SK-MEL-5 (cell line): ENCODE measurements at regions not wholly inside any gene's neighbourhood (a gene's known extent, or its start where the extent isn't known, plus 50 kb on each side); places are given as distances from the start of the nearest gene placed in this dataset.

Experiments used
- DNase-seq: peaks from one replicate; pipeline ENCODE4 v3.0.0-alpha.2; 2016; ENCODE audit warnings: low read depth, low spot score
- in situ Hi-C: cut with HindIII; loops from 2 replicates; pipeline ENCODE4 v1.10.0; 2016; ENCODE audit warnings: low sequenced_read_pairs, high pct_unique_total_duplicates, low pct_unique_long_range_greater_than_20kb

DNA sequence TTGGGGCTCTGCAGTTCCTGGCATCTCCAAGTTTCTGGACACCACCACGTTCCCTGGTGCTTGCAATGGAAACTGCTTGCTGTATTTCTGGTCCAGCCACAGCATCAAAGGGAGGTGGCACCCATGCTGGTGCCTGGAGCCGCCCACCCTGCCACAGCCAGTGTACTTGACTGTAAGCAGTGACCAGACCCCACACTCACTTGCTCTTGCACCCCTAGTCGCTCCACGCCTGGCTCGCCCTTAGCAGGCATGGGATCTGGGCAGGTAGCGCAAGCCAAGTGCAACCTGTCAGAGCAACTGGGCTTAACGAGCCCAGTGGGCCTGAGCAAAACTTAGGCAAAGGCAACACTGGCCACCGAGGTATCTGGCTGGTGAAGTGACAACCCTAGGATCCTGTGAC is 648.2 kb upstream of the PCDH9 start:
- in situ Hi-C loops: no loop called here
- no peak for DNase-seq

DNA sequence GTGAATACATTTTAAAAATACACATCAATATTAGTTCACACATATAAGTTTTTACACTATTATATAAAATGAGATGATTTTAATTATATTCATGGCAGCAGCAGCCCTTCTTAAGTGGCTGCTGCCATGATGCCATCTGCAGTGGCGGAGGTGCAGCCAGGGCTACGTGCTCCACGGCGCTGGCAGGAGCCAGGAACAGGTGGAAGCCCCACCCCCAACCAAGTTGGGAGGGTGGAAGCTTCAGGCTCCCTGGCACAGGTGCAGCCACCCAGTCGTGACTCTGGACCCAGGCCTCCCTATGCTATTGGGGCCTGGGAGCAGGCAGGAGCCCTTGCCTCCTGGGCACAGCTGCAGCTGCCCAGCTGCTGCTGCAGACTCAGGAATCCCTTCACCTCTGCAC is 646.9 kb upstream of the PCDH9 start:
- DNase-seq: no peak
- in situ Hi-C loops: no loop called here

DNA sequence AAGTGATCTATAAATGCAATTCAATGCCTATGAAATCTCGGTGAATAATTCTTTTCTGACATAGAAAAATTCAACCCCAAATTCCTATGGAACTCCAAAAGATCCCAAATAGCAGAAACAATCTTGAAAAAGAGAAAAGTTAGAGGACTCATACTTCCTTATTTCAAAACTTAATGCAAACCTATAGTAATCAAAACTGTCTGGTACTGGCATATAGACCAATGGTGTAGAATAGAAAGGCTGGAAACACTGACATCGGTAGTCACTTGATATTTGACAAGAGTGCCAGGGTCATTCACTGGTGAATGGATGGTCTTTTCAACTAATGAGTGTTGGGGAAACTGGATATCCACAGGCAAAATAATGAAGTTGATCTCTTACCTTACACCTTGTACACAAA is 637.1 kb upstream of the PCDH9 start:
- no peak for DNase-seq
- in situ Hi-C loops: no loop called here

DNA sequence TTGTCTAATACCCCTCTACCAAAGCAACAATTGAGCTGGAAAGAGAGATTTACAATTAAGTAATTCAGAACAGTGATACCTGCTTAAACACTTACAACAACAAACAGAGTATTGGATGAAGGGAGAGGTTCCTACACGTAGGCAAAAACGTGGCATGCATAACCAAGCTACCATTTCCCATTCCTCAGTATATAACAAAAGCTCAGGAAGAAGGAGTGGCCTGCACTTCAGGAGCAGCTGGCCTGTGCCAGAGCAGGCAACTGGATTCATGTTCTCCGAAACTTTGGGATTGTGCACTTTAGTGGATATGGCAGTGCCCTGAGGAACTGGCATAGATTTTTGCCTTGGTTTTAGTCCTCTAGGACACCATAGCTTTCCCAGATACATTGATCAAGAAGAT is 630.2 kb upstream of the PCDH9 start:
- in situ Hi-C loops: no loop called here

DNA sequence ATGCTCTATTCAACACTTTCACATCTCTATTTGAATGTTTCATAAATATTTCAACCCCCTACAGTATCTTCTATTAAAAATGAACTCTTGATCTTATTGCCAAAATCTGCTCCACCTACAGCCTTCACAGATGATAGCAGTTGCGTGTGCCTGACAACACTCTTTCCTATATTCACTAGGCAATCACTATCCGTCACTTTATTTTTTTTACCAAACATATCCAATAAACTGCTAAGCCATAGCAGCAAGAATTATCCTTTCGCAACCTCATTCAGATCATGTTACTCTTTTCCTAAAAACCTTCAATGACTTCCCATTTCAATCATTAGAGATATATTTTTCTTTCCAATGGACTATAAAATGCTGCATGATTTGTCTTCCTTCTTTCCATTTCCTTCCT is 629.8 kb upstream of the PCDH9 start:
- in situ Hi-C loops: no loop called here
- DNase-seq: no peak

More for the DNA sequence above, 630.2 kb upstream of the PCDH9 start:
- DNase-seq: no peak

DNA sequence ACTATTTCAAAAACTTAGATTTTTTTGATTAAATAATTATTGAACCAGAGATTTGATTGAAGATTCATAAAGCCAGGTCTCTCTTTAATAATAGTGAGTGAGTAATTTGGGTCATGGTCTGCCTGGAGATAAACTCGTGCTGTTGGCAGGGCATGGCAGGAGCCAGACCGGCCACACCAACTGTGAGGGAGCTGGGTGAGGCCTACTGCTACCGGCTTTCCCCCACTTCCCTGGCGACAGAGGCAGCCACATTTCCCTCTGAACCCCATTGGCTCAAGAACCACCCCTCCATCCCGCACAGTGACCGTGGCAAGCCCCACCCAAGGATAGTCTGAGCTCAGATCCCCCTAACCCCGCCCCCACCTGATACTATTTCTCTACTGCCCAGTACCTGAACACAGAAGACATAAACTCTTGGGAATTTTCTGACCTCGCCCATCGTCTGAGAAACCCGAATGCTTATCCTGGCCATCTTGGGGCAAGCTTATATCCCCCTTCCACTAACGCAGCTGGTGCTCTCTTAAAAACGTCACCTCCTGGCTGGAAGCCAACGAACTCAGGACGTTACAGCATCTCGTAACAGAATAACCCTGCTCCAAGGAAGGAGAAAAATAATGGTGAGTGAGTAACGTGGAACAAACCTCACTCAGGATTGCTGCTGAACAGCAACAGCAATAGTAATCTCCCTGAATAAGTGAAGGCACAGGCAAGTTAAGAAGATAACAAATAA is 627.6 kb upstream of the PCDH9 start:
- in situ Hi-C loops: no loop called here
- no peak for DNase-seq

DNA sequence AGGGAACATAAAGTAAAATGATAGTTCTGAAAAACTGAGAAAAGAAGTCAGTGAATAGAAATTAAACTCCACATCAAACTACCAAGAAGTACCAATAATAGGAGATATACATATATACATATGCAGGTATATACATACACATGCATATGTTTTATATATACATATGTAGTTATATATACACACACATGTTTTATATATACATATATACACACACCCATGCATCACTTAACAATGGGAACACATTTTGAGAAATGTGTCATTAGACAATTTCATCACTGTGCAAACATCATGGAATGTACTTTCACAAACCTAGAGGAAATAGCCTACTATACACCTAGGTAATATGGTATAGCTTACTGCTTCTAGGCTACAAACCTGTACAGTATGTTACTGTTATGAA is 626.8 kb upstream of the PCDH9 start:
- in situ Hi-C loops: no loop called here
- DNase-seq: no peak

DNA sequence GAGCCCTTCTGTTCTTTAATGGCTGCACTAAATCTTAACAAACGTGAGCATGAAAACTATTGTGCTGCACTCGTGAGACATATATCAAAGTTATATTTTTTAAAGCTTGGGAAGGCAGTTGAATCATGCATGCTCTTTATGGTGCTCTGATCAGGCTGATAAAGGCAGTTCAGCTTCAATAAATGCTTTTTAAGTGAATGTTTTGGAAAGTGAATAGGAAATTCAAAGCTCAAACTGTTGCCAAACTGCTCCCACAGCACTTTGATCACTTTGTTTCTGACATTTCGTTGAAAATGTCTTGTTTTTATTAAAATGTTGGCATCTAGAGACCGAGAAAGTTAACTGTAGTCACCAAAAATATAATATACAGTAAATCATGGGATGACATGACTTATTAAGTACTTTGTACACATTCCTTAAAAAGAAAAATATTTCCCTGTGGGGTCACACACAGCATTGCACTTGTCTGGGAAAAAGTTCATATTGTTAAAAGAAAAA is 625.7 kb upstream of the PCDH9 start:
- DNase-seq: no peak
- in situ Hi-C loops: no loop called here

DNA sequence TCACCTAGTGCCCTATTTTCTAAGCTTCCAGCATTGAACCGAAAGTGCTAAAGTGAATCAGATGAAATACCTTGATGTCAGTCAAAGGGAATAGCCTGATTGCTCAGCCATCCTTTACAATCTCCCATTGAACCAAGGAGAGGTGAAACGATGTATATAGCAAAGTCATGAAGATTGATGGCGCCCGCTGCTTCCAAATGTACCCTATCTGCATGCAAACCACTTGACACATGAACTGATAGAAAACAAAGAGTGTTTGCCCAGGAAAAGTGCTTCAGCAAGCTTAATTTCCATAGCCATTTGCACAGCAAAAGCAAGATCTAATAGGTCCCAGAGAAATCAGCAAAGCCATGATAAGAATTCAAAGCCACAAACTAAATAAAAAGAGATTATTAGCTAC is 624.9 kb upstream of the PCDH9 start:
- in situ Hi-C loops: no loop called here

DNA sequence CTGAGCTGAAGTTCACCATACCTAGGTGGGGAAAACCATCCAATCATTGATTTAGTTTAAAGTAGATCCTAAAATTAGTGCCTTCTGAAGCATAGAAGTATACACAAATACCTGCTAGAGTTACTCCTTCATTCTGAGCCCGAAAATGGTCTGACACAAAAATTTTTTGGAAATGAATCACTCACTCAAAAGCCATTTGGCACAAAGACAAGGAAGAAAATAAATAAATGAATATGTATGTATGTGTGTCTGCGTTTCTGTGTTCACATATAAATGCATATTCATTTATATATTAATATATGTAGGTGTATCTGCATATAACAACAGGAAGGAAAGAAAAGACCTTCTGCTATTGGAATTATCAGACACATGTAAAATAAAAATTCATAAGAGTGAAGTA is 614.4 kb upstream of the PCDH9 start:
- in situ Hi-C loops: no loop called here
- DNase-seq: no peak

More for the DNA sequence above, 624.9 kb upstream of the PCDH9 start:
- no peak for DNase-seq

DNA sequence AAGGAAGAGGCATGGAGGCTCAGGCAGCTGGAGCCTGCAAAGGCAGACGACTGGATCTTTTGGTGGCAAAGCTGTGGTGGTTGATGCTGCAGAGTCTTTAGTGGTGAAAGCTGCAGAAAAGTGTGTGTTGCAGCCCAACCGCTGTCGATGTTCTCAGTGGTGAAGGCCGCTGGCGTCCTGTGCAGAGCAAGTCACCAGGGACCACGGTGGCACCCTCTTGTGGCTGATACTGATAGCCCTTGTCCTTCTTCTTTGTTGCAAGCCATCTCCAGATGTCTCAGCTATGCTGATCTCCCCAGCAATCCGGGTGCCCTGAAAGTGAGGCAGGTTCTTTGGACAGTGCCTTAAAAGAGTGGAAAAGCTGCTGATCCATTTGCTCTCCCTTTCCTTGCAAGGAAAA is 610.9 kb upstream of the PCDH9 start:
- in situ Hi-C loops: no loop called here
- DNase-seq: peak; percentile 33

DNA sequence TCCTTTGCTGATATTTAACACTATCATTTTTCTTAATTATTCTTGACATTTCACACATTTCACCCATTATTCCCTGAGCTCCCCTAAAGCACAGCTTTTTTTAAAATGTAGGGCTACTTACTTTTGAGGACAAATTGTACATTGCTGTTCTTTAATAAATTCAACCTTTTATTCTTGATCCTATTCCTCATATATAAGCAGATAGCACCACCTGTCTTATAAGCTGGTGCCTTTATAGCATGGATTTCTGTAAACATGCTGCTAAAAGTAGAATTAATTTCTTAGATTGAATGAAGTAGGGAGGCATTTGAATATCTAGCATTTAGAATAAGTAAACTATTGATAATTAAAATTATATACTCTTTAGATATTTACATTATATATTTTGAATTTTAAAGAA is 603.4 kb upstream of the PCDH9 start:
- no peak for DNase-seq
- in situ Hi-C loops: no loop called here

DNA sequence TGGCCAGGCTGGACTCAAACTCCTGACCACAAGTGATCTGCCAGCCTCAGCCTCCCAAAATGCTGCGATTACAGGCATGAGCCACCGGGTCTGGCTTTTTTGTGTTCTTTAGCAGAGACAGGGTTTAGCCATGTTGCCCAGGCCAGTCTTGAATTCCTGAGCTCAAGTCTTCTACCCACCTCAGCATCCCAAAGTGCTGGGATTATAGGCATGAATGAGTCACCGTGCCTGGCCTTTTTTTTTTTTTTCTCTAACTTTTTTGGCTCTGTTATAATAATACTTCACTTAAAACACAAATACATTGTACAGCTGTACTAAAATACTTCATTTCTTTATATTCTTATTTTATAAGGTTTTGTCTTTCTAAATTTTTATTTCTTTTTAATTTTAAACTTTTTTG is 599.5 kb upstream of the PCDH9 start:
- no peak for DNase-seq
- in situ Hi-C loops: no loop called here

DNA sequence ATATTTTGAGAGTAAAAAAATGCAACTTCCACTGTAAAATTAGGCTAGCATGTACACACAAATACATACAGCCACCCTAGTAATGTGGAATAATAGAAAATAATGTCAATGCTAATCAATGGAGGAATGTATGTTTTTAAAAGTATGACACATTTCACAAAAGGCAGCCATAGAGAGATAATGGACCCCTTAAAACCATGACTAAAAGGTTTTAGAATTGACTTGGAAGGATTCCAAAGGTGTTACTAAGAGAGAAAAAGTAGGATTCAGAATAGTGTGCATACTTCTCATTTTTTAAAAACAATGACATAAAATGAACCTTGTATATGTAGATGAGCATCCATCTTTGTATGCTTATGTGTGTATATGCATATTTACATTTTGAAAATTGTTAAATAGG is 597.9 kb upstream of the PCDH9 start:
- in situ Hi-C loops: no loop called here
- no peak for DNase-seq

DNA sequence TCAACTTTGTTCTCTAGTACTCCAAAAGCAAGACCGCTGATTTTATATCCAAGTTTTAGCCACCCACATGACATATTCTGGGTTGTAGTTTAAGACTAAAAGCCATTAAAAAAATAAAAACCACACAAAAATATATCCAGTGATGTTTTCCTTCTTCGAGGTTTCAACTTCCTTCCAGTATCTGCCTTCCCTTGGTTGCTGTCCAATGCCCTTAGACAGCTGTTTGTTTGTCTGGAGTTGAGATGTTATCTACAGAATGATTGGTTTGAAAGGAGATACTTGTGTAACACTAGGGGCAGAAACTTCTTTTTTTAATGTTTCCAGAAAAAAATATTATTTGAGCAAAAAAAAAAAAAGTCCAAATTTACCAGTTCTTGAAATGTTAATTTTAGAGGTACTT is 591.5 kb upstream of the PCDH9 start:
- in situ Hi-C loops: no loop called here
- DNase-seq: no peak

DNA sequence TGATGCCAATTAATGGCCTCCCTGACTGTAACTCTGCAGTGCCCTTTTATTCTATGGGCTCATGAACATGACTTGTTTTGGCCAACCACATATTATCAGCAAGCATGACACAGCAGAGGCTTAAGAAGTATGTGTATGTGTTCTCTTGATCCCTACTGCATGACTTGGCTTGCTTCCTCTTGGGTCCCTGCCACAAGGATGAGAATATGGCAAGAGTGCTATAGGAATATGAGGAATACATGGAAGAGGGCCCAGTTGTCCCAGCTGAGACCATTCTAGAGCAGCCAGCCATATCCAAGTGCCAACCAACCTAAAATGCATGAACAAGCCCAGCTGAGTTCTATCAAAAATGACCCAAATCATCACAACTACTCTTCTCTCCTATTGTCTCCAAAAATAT is 576.7 kb upstream of the PCDH9 start:
- in situ Hi-C loops: no loop called here
- no peak for DNase-seq

DNA sequence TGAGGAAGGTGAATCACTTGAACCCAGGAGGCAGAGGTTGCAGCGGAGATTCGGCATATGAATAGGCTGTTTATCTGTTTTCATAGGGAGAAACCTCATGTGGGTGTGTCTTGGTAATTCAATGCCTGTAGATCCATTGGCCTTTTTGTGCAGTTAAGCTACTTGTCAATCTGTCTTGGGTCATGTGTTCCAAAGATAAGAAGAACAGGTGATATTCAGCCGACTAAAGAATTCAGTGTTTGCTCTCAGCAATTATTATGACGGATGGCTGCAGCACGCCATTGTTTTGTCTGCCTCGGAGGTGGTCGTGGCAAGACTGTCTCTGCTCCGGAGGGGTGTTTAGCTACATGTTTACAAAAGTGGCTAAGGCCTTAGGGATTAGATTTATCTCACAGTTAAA is 573.0 kb upstream of the PCDH9 start:
- no peak for DNase-seq
- in situ Hi-C loops: no loop called here

DNA sequence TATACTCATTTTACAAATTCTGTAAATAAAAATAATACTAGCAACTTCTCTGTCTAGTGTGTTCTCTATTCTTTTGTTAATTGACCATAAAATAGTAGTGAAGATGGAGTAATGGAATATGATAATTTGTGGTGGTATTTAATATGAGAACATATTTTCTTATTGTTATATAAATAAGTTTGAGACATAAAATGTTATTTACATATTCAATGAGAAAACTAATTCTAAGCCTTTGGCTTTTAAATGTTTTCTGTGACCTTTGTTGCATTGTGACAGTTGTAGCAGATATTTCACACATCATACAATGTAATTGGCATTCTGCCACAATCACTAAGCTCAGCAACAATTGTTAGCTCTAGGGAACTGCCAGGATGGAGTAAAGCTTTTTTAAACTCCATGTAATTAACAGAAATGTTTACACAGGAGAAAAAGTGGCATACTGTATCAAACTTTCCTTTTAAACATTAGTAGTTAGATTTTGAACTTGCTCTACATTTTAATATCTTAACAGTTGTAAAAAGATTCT is 562.1 kb upstream of the PCDH9 start:
- DNase-seq: no peak
- in situ Hi-C loops: no loop called here

DNA sequence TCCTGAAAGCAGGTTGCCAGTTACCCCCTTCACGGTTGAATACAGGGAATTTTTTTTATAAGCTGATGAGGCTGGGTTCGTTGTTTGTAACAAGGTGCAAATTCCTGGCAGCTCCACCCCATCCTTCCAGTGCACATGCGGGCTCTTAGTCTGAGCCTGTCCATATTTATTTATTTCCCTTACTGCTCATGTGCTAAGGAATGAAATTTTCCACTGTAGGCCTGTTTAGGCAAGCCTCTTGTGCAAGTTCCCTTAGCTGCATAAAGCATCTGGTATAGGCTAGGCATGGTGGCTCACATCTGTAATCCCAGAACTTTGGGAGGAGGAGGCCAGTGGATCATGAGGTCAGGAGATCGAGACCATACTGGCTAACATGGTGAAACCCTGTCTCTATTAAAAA is 560.9 kb upstream of the PCDH9 start:
- in situ Hi-C loops: no loop called here

DNA sequence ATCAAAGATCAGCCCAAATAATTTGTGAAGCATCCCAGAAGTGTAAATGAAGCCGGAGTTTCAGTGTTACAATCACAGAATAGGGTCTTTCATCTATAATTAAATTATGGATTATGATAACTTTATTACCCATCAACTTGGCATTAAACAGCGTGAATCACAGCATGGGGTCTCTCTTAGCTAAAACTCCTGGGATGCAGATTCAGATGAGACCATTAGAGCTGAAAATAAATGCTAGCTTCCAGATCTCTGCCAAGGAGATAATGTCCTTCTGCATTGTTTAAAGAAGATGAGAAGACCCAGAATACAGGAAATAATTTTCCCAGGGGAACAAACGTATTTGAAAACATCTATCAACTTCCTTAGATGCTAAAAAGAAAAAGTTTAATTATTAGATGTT is 546.0 kb upstream of the PCDH9 start:
- in situ Hi-C loops: no loop called here
- no peak for DNase-seq

More for the DNA sequence above, 560.9 kb upstream of the PCDH9 start:
- no peak for DNase-seq
